Memory B cell (primary cell): ENCODE measurements at regions not wholly inside any gene's neighbourhood (a gene's known extent, or its start where the extent isn't known, plus 50 kb on each side); places are given as distances from the start of the nearest gene placed in this dataset.

Experiments
- ATAC-seq: fragments of 150-1000 bp; cut with Tn5 transposase; 2 replicates; pipeline ENCODE4 v1.10.0; 2021; ENCODE audit warnings: low read depth, mild to moderate bottlenecking, moderate library complexity
- DNase-seq, 2 donors: peaks; one replicate each; pipeline ENCODE4 v3.0.0; 2022; ENCODE audit warnings: low spot score in 2 of 2
- H3K27ac Mint-ChIP-seq: one replicate; pipeline ENCODE4 v1.8.0; 2022; ENCODE audit warnings: mild to moderate bottlenecking, moderate library complexity, mixed read lengths
- H3K27me3 Mint-ChIP-seq: one replicate; pipeline ENCODE4 v1.8.0; 2022; ENCODE audit warnings: mixed read lengths
- H3K36me3 Mint-ChIP-seq: one replicate; pipeline ENCODE4 v1.8.0; 2022; ENCODE audit warnings: mild to moderate bottlenecking, mixed read lengths
- H3K4me1 Mint-ChIP-seq: one replicate; pipeline ENCODE4 v1.8.0; 2022; ENCODE audit warnings: mixed read lengths
- H3K4me3 Mint-ChIP-seq: one replicate; pipeline ENCODE4 v1.8.0; 2022; ENCODE audit warnings: mild to moderate bottlenecking, moderate library complexity, mixed read lengths
- H3K9me3 Mint-ChIP-seq: one replicate; pipeline ENCODE4 v1.8.0; 2022; ENCODE audit warnings: mixed read lengths

DNA sequence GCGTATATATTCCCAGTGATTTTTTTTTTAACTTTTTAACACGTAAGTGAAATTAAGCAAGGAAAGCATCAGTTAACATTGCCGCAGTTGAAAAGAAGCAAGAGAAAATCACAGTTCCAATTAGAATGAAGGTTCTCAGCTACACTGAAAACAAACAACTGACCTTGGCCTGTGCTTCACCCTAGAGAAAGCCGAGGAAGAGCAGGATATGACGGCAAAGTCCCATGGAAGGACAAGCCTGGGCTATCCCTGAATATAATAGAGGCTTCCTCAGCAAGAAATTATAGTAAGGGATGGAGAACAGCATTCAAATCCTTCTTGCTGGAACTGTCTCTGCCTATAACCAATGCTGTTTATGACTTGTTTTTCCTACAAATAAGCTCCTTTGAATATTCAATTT, 83.0 kb upstream of the INHBA start:
- DNase-seq (no peak), ATAC-seq (no peak)
- Mint-ChIP-seq H3K4me3 (no peak overlapping the region), H3K27me3 (no peaks in the 10 kb centered on the region), H3K36me3 (peaks cover under 1% of the 10 kb centered on the region), H3K4me1 (peaks cover 4% of the 10 kb centered on the region), H3K27ac (no peak overlapping the region), H3K9me3 (no peaks in the 10 kb centered on the region)

DNA sequence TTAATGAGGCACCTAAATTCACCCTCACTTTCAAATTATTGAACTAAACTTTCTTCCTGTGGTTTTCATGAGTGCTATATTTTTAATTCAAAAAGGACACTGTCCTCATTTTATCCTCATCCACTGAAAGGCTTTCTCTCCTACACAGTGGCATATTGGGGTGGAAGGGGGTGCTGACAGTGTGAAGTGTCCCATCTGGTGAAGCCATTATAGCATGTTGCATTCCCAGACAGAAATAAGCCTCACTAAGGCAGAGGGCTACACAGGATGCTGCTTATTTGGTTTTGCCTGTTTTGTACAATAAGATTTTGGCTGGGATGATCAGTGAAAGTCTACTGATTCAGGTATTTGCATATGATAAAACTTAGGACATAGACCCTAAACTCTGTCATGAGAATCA, 82.4 kb upstream of the INHBA start:
- H3K27me3 Mint-ChIP-seq: no peaks in the 10 kb centered on the region
- no peak overlapping the region for H3K4me3 Mint-ChIP-seq
- peaks cover 8% of the 10 kb centered on the region for H3K4me1 Mint-ChIP-seq
- peaks cover 1% of the 10 kb centered on the region for H3K36me3 Mint-ChIP-seq
- no peak for DNase-seq
- no peak overlapping the region for H3K27ac Mint-ChIP-seq
- no peaks in the 10 kb centered on the region for H3K9me3 Mint-ChIP-seq
- no peak for ATAC-seq

DNA sequence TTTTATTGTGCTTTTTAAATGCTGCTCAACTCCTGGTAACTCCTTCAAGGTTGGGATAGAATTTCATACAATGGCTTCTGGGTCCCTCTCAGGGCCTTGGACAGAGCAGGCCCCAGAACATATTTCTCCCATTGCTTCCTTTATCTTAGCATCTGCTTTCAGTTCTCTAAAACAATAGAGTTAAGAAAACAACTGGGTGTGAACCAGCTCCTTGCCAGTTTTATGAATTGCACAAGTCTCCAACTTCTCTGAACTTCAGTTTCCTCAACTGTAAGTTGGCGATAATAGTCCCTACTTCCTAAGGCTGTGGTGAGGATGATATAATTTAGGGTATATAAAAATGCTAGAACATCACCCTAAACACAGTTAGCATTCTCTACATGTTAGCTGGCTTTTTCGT, 77.0 kb upstream of the INHBA start:
- H3K9me3 Mint-ChIP-seq: no peaks in the 10 kb centered on the region
- H3K36me3 Mint-ChIP-seq: peaks cover 1% of the 10 kb centered on the region
- DNase-seq: no peak
- no peak overlapping the region for H3K4me3 Mint-ChIP-seq
- ATAC-seq: peak; percentile 64
- H3K27ac Mint-ChIP-seq: peak overlapping the region; percentile 16
- no peaks in the 10 kb centered on the region for H3K27me3 Mint-ChIP-seq
- H3K4me1 Mint-ChIP-seq: peaks cover 20% of the 10 kb centered on the region

DNA sequence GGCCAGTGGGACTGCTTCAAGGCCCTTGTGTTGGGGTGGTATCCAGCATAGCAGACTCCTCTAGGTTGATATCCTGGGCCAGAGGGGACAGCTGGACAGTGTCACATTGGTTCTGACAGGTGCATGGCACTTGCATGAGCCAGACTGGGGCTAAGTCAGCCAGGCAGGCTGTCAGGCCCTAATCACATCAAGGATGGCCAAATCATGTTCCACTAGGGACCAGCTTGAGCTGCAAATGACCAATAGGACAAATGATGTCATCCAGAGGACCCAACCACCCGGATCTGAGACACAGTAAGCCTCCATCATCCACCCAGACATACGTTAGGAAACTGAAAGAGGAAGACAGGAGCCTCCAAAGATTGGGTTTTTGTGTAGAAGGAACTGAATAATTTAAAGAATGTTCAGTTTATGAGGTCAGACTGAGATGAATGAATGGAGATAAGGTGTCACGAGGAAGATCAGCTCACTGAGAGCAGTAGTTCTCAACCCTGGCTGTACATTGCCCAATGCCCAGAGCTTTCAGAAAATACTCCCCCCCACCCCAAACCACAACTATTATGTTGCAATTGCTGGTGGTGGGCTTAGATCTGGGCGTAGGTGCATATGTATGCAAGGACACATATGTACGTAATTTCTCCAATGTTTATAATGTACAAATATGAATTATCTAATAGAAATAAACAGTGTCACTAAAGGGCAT, 75.2 kb upstream of the INHBA start:
- no peak overlapping the region for H3K27ac Mint-ChIP-seq
- H3K4me1 Mint-ChIP-seq: peaks cover 20% of the 10 kb centered on the region
- DNase-seq: no peak
- no peaks in the 10 kb centered on the region for H3K9me3 Mint-ChIP-seq
- H3K36me3 Mint-ChIP-seq: peaks cover 1% of the 10 kb centered on the region
- H3K27me3 Mint-ChIP-seq: no peaks in the 10 kb centered on the region
- no peak overlapping the region for H3K4me3 Mint-ChIP-seq
- ATAC-seq: no peak

DNA sequence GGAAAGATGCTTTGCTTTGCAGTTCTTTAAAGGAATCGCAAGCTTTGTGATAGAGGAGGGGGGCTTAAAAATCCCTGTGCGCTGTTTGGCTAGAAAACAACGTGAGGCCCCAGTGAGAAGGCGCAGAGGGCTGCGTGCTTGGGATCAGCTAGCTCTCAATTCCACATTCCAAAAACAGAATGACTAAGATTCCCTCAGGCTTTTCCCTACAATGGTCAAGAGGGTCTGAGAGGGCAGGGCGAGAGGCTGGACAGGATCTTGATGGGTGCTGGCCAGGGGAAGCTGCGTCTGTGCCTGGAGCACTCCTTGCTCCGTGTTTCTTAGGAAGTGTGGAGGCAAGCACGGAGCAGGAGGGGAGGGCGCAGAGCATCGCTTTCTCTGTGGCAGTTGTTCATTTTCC, 72.1 kb upstream of the INHBA start:
- H3K36me3 Mint-ChIP-seq: no peaks in the 10 kb centered on the region
- ATAC-seq: no peak
- no peak for DNase-seq

DNA sequence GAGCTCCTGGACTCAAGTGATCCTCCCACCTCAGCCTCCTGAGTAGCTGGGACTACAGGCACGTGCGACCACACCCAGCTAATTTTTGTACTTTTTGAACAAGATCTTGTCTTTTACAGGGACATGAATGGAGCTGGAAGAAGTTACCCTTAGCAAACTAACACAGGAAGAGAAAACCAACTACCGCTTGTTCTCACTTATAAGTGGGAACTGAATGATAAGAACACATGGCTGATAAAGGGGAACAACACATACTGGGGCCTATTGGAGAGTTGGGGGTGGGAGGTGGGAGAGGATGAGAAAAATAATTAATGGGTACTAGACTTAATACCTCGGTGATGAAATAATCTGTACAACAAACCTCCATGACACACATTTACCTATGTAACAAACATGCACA, 70.9 kb upstream of the INHBA start:
- H3K27me3 Mint-ChIP-seq: no peaks in the 10 kb centered on the region
- H3K9me3 Mint-ChIP-seq: peaks cover 6% of the 10 kb centered on the region
- H3K4me1 Mint-ChIP-seq: peaks cover 10% of the 10 kb centered on the region
- H3K27ac Mint-ChIP-seq: peak overlapping the region; percentile 6
- H3K36me3 Mint-ChIP-seq: peaks cover 1% of the 10 kb centered on the region
- DNase-seq (no peak), ATAC-seq (no peak)
- H3K4me3 Mint-ChIP-seq: no peak overlapping the region

More for the DNA sequence above, 72.1 kb upstream of the INHBA start:
- H3K9me3 Mint-ChIP-seq: peaks cover under 1% of the 10 kb centered on the region
- H3K4me1 Mint-ChIP-seq: peaks cover 9% of the 10 kb centered on the region
- H3K27ac Mint-ChIP-seq: no peak overlapping the region
- H3K4me3 Mint-ChIP-seq: no peak overlapping the region
- H3K27me3 Mint-ChIP-seq: no peaks in the 10 kb centered on the region

DNA sequence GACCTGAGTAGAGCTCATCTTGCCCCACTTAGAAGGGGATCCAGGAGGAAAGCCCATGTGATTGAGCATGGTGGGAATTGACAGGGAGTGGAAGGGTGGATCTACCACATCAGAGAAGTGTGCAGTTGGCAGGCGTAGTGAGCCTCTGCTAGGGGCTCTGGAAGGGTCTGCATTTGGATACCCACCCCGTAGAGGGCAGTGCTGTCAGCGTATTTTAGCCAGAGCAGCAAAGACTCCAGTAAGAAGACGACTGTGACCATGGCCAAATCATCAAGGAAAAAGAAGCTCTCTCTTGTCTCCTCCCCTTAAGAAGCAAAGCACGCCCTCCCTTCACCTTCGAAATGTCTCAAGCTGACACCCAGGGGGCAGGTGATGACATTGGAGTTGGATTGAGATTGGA, 68.8 kb upstream of the INHBA start:
- Mint-ChIP-seq H3K36me3 (peaks cover 2% of the 10 kb centered on the region), H3K4me1 (peaks cover 7% of the 10 kb centered on the region), H3K9me3 (peaks cover 6% of the 10 kb centered on the region), H3K27ac (no peak overlapping the region), H3K27me3 (no peaks in the 10 kb centered on the region), H3K4me3 (no peak overlapping the region)
- no peak for ATAC-seq
- DNase-seq: no peak

DNA sequence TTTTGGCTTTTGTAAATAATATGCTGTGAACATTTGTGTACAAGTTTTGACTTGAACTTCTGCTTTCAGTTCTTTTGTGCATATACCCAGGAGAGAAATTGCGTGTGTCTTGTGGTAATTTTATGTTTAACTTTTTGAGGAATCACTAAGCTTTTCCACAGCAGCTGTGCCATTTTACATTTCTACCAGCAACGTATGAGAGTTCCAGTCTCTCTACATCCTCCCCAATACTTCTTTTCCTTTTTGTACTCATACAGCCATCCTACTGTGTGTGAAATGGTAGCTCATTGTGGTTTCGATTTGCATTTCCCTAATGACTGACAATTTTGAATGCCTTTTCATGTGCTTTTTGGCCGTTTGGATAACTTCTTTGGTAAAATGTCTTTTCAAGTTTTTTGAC, 66.3 kb upstream of the INHBA start:
- DNase-seq (no peak), ATAC-seq (no peak)
- Mint-ChIP-seq H3K4me1 (peaks cover 7% of the 10 kb centered on the region), H3K4me3 (no peak overlapping the region), H3K36me3 (peaks cover 2% of the 10 kb centered on the region), H3K9me3 (peaks cover 8% of the 10 kb centered on the region), H3K27ac (peak overlapping the region; percentile 20), H3K27me3 (no peaks in the 10 kb centered on the region)

DNA sequence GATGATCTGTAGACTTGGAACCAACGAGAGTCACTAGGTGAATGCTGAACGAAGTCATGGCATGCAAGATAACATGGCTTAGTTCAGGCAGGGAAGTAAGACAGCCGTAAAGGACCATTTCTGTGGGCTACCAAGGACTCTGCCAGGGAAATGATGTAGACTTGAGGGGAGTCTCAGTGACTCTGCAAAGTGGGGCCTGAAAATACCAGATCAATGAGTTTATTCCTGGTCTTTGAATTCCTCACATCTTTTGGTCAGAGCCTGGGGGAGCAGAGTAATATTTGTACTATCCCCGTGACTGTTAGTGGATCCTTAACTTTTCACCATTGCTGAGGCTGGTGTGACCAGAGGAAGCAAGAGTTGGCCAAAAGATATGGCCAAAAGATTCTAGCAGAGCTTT, 60.7 kb upstream of the INHBA start:
- Mint-ChIP-seq H3K4me3 (no peak overlapping the region), H3K27ac (no peak overlapping the region), H3K27me3 (peaks cover 3% of the 10 kb centered on the region), H3K4me1 (no peaks in the 10 kb centered on the region), H3K36me3 (no peaks in the 10 kb centered on the region), H3K9me3 (peaks cover 5% of the 10 kb centered on the region)
- ATAC-seq: no peak
- no peak for DNase-seq

DNA sequence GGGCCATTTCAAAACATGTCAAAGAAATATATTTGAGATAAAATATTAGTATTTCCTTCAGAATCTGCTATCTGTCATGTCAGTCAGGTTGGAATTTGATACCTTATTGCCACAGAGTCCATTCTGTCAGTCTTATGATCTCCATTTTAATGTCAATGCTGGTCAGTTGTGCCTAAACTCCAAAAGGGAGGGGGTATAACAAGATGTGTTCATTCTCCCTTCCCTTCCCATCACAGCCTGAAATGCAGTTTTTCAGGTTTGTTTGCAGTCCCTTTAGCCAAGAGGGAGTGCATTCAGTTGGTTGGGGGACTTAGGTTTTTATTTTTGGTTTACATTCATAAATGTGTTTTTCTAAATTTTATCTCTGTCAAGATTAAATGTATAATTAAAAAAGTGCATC, 59.8 kb upstream of the INHBA start:
- Mint-ChIP-seq H3K9me3 (peaks cover 5% of the 10 kb centered on the region), H3K36me3 (peaks cover 2% of the 10 kb centered on the region), H3K4me1 (no peaks in the 10 kb centered on the region), H3K27ac (no peak overlapping the region), H3K27me3 (peaks cover 3% of the 10 kb centered on the region), H3K4me3 (no peak overlapping the region)
- no peak for DNase-seq
- ATAC-seq: no peak

DNA sequence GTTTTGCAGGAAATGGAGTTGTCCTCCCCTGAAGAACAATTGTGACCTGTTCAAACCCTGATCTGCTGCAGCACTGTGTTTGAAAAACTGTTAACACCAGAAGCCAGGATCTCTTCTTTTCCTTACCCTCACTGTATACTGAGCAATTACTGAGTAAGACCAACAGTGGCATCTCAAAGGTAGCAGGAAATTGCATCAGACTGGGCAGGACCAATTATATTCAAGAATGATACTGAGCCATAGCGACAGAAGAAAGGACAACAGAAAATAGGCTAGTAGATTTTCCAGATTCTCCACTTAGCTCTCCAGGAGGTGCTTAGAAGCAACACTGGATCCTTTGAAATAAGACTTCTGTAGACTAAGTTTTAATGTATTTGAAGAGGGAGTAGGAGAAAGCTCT, 57.4 kb upstream of the INHBA start:
- no peaks in the 10 kb centered on the region for H3K4me1 Mint-ChIP-seq
- ATAC-seq (no peak), DNase-seq (no peak)
- H3K9me3 Mint-ChIP-seq: peaks cover 4% of the 10 kb centered on the region
- peaks cover 2% of the 10 kb centered on the region for H3K36me3 Mint-ChIP-seq
- no peak overlapping the region for H3K4me3 Mint-ChIP-seq
- H3K27ac Mint-ChIP-seq: no peak overlapping the region
- peaks cover 3% of the 10 kb centered on the region for H3K27me3 Mint-ChIP-seq

DNA sequence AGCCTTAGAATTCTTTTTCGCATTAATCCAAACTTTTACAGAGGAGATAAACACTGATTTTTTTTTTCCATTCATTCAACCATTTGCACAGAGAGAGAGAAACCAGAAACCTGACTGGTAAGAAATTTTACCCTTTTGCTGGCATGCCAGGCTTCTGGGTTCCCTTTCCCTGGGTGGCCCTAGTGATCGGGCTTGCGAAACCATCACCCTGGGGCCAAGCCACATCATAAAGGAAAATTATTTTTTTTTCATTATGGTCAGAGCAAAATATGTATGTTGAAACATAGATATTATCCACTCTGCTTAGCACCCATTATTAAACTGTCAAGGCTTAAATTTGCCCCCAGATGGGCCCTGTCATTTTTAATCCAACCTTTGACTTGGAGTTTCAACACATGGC, 55.4 kb upstream of the INHBA start:
- Mint-ChIP-seq H3K9me3 (peaks cover 7% of the 10 kb centered on the region), H3K27ac (no peak overlapping the region), H3K36me3 (peaks cover 2% of the 10 kb centered on the region), H3K4me3 (no peak overlapping the region), H3K4me1 (no peaks in the 10 kb centered on the region), H3K27me3 (peaks cover 3% of the 10 kb centered on the region)
- ATAC-seq (no peak), DNase-seq (no peak)

DNA sequence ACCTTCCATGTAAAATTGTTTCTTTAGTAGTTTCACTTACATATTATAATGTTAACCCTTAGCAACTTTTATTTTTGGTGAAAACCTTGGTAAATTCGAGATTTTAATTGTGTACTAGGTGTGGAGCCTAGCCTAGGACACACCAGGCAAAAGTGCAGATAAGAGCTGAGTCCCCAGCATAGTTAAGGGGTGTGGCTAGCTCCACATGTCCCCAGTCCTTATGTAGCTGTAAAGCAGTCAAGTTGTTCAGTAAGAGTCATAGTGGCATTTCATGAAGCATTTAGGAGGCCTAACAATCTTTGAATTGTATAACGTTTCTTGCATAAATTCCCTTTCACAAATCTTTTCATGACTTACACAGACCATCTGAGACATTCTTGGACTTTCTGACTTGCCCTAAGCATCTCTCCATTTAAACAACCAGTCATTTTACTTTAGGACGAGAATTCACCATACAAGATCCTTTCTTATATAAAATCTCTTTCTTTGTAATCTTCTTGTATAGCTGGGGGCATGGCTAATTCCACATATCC, 53.8 kb upstream of the INHBA start:
- Mint-ChIP-seq H3K4me3 (no peak overlapping the region), H3K27ac (no peak overlapping the region), H3K9me3 (peaks cover 5% of the 10 kb centered on the region), H3K27me3 (no peaks in the 10 kb centered on the region), H3K4me1 (no peaks in the 10 kb centered on the region), H3K36me3 (peaks cover 2% of the 10 kb centered on the region)
- DNase-seq: no peak
- ATAC-seq: no peak

DNA sequence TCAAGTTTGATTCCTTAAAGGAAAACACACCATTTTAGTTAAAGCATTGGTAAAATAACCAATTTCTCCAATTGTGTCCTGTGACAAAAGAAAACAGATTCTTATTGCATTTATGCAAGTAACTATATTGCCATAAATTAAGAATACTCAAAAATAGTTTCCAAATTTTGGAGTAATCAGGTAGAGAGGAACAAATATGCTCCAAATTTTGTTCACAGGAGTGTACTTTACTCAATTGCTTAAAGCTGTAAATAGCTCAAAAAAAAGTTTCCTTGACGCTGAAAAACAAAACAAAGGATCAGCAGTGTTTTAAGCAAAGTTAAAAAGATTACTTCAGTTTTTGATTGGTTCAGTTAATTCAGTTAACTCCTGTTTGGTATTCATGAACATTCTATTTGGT, 52.2 kb upstream of the INHBA start:
- no peaks in the 10 kb centered on the region for H3K4me1 Mint-ChIP-seq
- H3K36me3 Mint-ChIP-seq: peaks cover 2% of the 10 kb centered on the region
- H3K9me3 Mint-ChIP-seq: peaks cover 5% of the 10 kb centered on the region
- DNase-seq: no peak
- no peak overlapping the region for H3K4me3 Mint-ChIP-seq
- ATAC-seq: no peak
- H3K27me3 Mint-ChIP-seq: no peaks in the 10 kb centered on the region
- no peak overlapping the region for H3K27ac Mint-ChIP-seq

DNA sequence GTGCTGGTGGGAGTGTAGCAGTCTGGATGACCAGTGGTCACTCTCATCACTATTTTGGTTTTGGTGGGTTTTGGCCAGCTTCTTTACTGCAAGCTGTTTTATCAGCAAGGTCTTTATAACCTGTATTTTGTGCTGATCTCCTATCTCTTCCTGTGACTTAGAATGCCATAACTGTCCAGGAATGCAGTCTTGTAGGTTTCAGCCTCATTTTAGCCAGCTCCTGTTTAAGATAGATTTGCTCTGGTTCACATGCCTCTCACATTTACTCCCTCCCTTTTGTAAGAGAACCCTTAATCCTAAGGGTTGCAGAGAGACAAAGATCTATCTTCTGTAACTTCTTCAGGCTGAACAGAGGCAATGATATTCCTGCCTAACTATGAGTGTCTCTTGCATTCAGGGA, 51.2 kb upstream of the INHBA start:
- Mint-ChIP-seq H3K27me3 (no peaks in the 10 kb centered on the region), H3K36me3 (peaks cover 2% of the 10 kb centered on the region), H3K4me1 (no peaks in the 10 kb centered on the region), H3K9me3 (peaks cover 5% of the 10 kb centered on the region), H3K4me3 (no peak overlapping the region), H3K27ac (no peak overlapping the region)
- ATAC-seq (no peak), DNase-seq (no peak)
